ENCODE measurements at regions not wholly inside any gene's neighbourhood (a gene's known extent, or its start where the extent isn't known, plus 50 kb on each side); places are given as distances from the start of the nearest gene placed in this dataset.

GRCh38 chr3:22986958-22987357 is 216.2 kb upstream of the UBE2E2 start:
- ChIA-PET CTCF (no interaction called here), POLR2A (interaction anchor here (0.5 kb wide), 1 partner anchor 579 kb away, joined by 4 read pairs; no protein-coding TSS in a partner anchor)
- Histone ChIP-seq H3K9me3 (peaks cover 21% of the 10 kb centered on the region), H3K27ac (no peak overlapping the region), H3K4me1 (0 out of 3 replicates have a peak, but pooled peaks cover 3% of the 10 kb centered on the region), H3K4me3 (no peak overlapping the region), H3K4me2 (no peak overlapping the region)
- DNase-seq (ENCODE audit: low read depth in 1 of 2, low spot score in 1 of 2) = no peak
- ATAC-seq = no peak
- no peak for TF ChIP-seq REST (IDR thresholded peaks at IDR 0.05)
- TF ChIP-seq MAFK (IDR thresholded peaks at IDR 0.05; ENCODE audit: partially characterized antibody) = peak; percentile 52
- TF ChIP-seq RAD21 (conservative IDR thresholded peaks at IDR 0.05 in 1 of 2, IDR thresholded peaks at IDR 0.05 in 1 of 2) = no peak
- FAIRE-seq = no peak

- ATAC-seq (no peak), DNase-seq (ENCODE audit: low read depth in 1 of 2, low spot score in 1 of 2) (peak in 1 of 2 experiments; percentile 7), FAIRE-seq (no peak)
- H3K27ac ChIP-seq = no peak overlapping the region
- ChIA-PET CTCF (no interaction called here), POLR2A (no interaction called here)
- H3K4me3 ChIP-seq = no peak overlapping the region
- H3K4me1 ChIP-seq = 0 out of 3 replicates have a peak, but pooled peaks cover 3% of the 10 kb centered on the region
- H3K9me3 ChIP-seq = peaks cover 21% of the 10 kb centered on the region
- TF ChIP-seq HES2 (IDR thresholded peaks at IDR 0.05) (no peak), HOXB5 (CRISPR knock-in tag; IDR thresholded peaks at IDR 0.05) (no peak), USF2 (IDR thresholded peaks at IDR 0.05) (no peak), HMGXB4 (CRISPR knock-in tag; IDR thresholded peaks at IDR 0.05; ENCODE audit: borderline replicate concordance) (no peak), ELK1 (IDR thresholded peaks at IDR 0.05; ENCODE audit: low read depth, low read length) (no peak), GATA3 (IDR thresholded peaks at IDR 0.05; ENCODE audit: borderline replicate concordance) (no peak), BCL3 (IDR thresholded peaks at IDR 0.05) (no peak), FOXS1 (CRISPR knock-in tag; IDR thresholded peaks at IDR 0.05) (no peak), RFX5 (IDR thresholded peaks at IDR 0.05) (no peak), ZSCAN20 (CRISPR knock-in tag; IDR thresholded peaks at IDR 0.05) (no peak)
- H3K4me2 ChIP-seq = 0 out of 3 replicates have a peak overlapping the region, but pooled peaks have one; percentile 12
These were observed 214.6 kb upstream of the UBE2E2 start for GRCh38 chr3:22988566-22988965.

- Histone ChIP-seq H3K4me2 (no peak overlapping the region), H3K9me3 (peaks cover 21% of the 10 kb centered on the region), H3K27ac (no peak overlapping the region), H3K4me3 (no peak overlapping the region), H3K4me1 (0 out of 3 replicates have a peak, but pooled peaks cover 3% of the 10 kb centered on the region)
- 71% methylated on average over 16 of the region's 17 CpGs for WGBS (ENCODE audit: missing lambda C conversion rate)
- no peak for TF ChIP-seq ZC3H11A (IDR thresholded peaks at IDR 0.05)
- ChIA-PET POLR2A (no interaction called here), CTCF (interaction anchor here (0.7 kb wide), 1 partner anchor 34 kb away, joined by 3 read pairs; no protein-coding TSS in a partner anchor)
- ATAC-seq (no peak), FAIRE-seq (no peak), DNase-seq (ENCODE audit: low read depth in 1 of 2, low spot score in 1 of 2) (no peak)
These were observed 213.4 kb upstream of the UBE2E2 start for GRCh38 chr3:22989716-22990115.
